Hematopoietic multipotent progenitor cell treated with erythropoietin and hydrocortisone succinate and interleukin-3 and kit ligand, for 6 days (in vitro differentiated cells): ENCODE measurements at regions not wholly inside any gene's neighbourhood (a gene's known extent, or its start where the extent isn't known, plus 50 kb on each side); places are given as distances from the start of the nearest gene placed in this dataset.
"Not testable (repeated sequence)": the region's sequence is repeated elsewhere in the genome, so short reads cannot be mapped to it uniquely, and the experiment has no call there.

ENCODE experiments used
- DNase-seq: peaks from one replicate; pipeline ENCODE4 v3.0.0-alpha.2; 2015

DNA sequence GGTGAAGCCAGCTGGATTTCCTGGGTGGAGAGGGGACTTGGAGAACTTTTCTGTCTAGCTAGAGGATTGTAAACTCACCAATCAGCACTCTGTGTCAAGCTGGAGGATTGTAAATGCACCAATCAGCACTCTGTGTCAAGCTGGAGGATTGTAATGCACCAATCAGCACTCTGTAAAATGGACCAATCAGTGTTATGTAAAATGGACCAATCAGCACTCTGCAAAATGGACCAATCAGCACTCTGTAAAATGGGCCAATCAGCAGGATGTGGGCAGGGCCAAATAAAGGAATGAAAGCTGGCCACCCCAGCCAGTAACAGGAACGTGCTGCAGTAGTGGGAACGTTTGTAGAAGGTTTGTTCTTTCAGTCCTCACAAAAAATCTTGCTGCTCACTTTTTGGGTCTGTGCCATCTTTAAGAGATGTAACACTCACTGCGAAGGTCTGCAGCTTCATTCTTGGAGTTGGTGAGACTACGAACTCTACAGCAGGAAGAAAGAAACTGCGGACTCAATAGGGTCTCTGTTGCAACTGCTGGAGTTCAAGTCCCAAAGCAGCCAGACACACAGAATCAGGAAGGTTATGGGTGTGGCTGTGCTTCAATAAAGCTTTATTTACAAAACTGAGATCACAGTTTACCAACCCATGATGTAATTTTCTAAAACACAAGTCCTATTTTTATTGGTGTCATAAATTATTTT, 145.7 kb upstream of the ERCC6L2 start:
- no peak for DNase-seq

GRCh38 chr9:95729046-95729445, 146.4 kb upstream of the ERCC6L2 start:
- DNase-seq = no peak

- no peak for DNase-seq
Observed at GRCh38 chr9:95727947-95728520, 147.5 kb upstream of the ERCC6L2 start.

GRCh38 chr9:95726756-95727155, 148.7 kb upstream of the ERCC6L2 start:
- peak; percentile 79 for DNase-seq

GRCh38 chr9:95725045-95725444, 150.4 kb upstream of the ERCC6L2 start:
- DNase-seq = no peak

DNA sequence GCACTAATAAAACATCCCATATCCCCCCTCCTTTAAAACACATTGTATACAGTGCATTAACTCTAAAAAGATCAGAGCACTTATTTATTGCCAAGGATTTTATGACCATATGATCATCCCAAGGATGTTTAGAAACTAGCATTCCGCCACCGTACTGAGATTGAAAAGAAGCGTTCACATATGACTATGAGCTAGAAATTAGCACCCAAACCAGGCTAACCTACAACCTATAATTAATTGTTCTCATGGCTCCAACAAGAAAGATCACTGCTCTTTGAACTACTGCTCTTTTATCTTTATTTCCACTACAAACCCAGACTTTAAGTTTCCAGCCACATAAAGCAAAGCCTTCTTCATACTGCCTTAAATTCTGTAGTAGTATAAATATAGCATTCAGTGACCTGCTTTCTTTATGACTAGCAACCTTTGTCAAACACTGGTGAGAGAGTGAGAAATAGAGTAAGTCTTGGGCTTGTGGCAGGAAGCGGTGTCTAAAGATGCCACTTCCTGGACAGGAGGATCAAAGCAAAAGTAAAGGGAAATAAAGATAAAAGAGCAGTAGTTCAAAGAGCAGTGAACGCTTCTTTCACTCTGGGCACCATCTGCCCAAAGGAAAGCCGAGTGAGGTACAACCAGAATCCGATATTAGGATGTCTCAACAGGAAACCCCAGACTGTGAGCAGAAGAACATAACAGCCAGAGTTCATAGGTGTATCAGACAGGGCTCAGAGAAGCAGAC, 151.1 kb upstream of the ERCC6L2 start:
- peak; percentile 5 for DNase-seq

- no peak for DNase-seq
Observed at GRCh38 chr9:95722141-95722540, 153.3 kb upstream of the ERCC6L2 start.

- DNase-seq = no peak
Observed at GRCh38 chr9:95721061-95721531, 154.4 kb upstream of the ERCC6L2 start.

GRCh38 chr9:95720496-95720895, 155.0 kb upstream of the ERCC6L2 start:
- DNase-seq = no peak

- no peak for DNase-seq
Observed at GRCh38 chr9:95719354-95719753, 156.1 kb upstream of the ERCC6L2 start.

- no peak for DNase-seq
Observed at GRCh38 chr9:95718263-95718662, 157.2 kb upstream of the ERCC6L2 start.

DNA sequence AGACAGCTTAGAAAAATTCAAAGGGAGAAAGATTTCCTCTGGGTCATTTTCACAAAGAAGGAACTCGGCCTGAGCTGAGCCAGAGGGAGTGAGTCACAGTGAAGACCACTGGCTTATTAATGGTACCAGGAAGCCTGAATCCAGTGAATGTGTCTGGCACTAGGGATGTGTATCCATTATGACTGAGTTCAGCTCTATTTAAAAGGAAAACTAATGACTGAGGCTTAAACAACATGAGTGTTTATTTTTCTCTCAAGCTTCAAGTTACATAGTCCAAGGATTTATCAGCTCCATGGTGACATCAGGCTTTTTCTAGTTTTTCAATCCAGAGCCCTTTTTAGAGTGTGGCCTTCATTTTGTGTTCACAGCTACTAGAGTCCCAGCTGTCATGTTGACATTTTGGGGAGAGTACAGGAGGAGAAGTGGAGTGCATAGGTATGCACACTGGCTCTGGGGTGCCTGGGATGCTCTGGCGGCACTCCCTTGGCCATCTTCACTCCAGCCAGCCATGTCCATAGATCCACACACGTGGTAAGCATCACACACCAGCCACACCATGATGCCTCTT, 159.5 kb upstream of the ERCC6L2 start:
- DNase-seq = no peak

DNA sequence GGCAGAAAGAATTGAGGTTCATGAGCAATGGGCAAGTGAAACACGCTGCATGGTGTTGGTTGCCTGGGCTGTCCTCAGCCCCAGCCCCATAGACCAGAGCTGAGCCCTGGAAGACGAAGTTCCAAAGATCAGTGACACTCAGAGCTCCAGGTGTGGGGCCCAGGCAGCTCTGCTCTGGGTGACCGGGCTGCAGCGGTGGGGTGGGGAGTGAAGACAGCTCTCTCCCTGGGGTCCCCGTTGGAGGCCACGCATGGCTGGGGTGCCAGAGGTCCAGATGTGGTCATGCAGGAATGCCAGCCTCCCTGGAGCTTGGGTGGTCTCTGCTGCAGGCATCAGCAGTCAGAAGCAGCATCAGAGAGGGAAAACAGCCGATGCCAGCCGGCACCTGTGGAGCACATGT, 165.0 kb upstream of the ERCC6L2 start:
- DNase-seq = no peak

- DNase-seq = no peak
Observed at GRCh38 chr9:95696701-95697100, 178.8 kb upstream of the ERCC6L2 start.

- no peak for DNase-seq
Observed at GRCh38 chr9:95691435-95691834, 174.7 kb upstream of the PTCH1 start.

DNA sequence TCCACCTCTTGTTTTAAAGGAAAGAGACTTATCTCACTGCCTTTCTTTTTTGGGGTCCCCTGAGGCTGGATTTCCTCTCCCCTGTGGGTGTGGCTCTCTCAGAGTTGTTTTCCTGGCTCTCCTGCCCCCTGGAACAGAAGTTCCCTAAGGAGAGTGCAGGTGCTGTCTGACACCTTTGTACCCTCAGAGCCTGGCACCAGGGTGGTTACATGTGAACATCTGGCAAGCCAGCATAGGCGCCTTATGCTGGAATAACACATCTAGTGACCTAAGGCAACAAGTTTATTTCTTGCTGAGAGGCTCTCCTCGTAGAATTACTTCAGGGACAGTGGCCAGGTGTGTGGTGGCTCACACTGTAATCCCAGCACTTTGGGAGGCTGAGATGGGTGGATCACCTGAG, 172.9 kb upstream of the PTCH1 start:
- DNase-seq = no peak

GRCh38 chr9:95684516-95684915, 167.7 kb upstream of the PTCH1 start:
- no peak for DNase-seq

GRCh38 chr9:95680306-95680705, 163.5 kb upstream of the PTCH1 start:
- DNase-seq = not testable (repeated sequence)

GRCh38 chr9:95679874-95680273, 163.1 kb upstream of the PTCH1 start:
- DNase-seq = no peak

DNA sequence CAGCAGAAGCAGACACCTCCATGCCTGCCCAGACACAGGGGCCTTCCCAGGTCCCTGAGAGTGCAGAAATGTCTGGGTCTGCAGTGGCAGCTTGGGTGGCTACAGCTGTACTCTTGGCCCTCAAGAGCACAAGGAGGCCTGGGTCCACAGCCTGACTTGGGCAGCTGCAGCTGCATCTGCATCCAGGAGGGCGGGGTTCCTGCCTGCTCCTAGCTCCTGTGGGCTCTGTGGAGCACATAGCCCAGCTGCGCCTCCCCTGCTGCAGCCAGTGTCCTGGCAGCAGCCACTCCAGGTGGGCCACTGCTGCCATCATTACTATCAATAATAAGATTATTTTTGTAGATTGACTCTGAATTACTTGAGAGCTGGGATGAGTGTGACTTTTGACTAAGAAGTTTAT, 162.0 kb upstream of the PTCH1 start:
- DNase-seq = no peak

DNA sequence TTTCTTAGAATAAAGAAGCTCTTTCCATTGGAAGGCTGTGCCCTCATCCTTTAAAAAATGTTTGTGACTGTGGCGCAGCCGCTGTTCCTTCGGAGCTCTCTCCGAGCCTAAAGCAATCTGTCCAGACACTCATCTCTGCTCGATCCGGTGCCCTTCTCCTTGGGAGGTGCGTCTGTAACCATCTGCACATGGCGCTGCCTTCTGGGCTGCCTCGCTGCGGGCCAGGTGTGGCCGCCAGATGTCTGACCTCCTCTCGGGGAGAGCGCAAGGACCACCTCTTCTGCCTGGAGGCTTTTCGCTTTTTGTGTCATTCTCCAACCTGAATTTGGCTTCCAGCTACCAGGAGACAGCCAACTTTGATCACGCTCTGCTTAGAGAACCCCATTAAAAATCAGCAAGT, 153.4 kb upstream of the PTCH1 start:
- no peak for DNase-seq

DNA sequence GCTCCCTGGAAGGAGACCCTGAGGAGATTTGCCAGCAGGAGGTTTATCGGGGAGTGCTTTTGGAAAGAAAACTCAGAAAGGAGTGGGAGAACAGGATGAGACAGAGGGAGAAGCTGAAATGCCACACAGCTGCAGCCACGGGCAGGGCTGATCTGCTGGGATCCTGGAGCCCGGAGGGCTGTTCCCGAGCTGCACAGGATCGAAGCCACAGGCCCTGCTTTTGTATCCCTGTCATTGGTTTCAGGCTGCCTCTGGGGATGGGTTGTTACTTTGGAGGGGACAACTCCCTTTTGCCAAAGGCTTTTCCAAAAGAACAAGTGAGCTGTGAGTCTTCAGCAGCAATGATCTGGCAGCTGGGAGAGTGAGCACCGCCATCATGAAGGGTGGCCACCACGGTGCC, 152.5 kb upstream of the PTCH1 start:
- DNase-seq = no peak

DNA sequence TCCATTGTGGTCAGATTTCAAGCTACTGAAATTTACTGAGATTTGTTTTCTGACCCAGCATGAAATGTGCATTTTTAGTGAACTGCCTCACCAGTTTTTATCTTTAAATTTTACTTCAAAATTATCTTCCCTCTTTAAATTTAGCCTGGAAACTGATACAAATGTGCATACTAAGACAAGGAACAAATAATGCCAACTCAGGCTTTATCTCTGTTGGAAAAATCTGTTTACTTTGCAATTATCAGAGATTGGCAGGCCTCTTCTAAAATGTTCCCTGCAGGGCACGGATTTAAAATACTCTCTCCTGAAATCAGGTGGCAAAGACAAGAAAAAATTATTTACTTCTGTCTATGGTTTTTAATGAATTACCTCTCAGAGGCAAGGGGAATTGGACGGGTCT, 151.0 kb upstream of the PTCH1 start:
- DNase-seq = no peak

- DNase-seq = no peak
Observed at GRCh38 chr9:95666785-95667155, 150.0 kb upstream of the PTCH1 start.
